ENCODE measurements at regions not wholly inside any gene's neighbourhood (a gene's known extent, or its start where the extent isn't known, plus 50 kb on each side); places are given as distances from the start of the nearest gene placed in this dataset.
A peak's percentile ranks its signal among the peaks of the same experiment; 100 is the strongest.

DNA sequence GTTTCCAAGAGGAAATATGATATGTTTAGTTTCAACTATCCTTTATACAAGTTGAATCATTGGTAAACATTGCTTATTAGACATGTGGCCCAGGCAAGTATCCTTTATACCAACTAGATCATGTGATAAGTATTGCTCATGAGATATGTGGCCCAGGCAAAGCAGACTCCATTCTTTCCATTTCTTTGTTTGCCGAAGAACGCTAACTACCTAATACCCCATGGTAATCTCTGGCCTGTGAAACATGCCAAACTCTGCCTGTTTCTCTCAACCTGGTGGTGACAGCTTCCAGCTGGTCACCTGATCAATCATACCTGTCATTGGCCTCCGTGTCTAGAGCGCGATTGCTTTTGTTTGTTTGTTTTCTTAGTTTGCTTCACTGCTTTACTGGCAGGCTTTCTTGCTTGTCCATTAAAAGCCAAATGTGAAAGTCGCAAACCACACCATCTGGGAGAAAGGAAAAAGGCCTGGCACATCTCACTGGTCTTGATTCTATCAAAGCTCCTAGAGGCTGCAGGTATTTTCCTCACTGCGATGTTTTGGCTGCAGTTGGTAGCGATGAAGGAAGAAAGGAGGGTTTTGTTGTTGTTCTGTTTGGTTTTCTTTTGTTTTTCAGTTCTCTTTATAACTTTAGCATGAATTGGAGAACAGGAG, 686.2 kb downstream of the KCNJ2 start:
- DNase-seq, result no peak
- intact Hi-C loops (cut with DNase I), result no loop called here
- ATAC-seq (ENCODE audit: poor library complexity), result no peak

DNA sequence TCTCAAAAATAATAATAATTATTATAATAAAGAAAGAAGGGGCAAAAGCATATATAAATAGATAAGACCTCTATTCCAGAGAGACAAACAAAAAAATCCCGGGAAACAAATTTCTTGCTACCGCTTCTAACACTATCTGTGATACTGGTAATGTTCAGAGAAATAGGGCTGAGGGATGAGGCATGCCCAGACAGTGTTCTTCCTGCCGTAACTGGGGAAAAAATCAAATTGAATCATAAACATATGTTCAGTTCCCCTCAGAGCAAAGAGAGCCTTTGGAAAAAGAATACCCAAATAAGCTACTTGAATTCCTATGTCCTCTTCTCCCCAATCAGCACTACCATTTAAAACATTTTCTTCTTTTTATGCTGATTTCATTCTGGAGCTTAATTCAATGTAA, 688.0 kb downstream of the KCNJ2 start:
- no peak for DNase-seq
- intact Hi-C loops (cut with DNase I), result no loop called here
- no peak for ATAC-seq (ENCODE audit: poor library complexity)

DNA sequence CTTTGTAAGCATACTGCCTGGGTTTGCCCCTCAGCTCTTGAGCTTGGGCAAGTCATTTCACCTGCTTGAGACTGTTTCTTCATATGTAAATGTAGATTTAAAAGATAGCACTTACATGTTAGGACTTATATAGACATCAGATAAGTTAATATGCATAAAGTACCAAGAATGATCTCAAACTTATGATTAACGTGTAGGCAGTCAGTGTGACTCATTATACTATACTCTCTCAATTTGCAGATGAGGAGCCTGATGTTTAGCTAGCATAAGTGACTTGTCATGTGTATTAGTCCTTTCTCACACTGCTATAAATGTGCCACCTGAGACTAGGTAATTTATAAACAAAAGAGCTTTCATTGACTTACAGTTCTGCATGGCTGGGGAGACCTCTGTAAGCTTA, 690.5 kb downstream of the KCNJ2 start:
- intact Hi-C loops (cut with DNase I), result no loop called here
- DNase-seq (no peak), ATAC-seq (ENCODE audit: poor library complexity) (no peak)

DNA sequence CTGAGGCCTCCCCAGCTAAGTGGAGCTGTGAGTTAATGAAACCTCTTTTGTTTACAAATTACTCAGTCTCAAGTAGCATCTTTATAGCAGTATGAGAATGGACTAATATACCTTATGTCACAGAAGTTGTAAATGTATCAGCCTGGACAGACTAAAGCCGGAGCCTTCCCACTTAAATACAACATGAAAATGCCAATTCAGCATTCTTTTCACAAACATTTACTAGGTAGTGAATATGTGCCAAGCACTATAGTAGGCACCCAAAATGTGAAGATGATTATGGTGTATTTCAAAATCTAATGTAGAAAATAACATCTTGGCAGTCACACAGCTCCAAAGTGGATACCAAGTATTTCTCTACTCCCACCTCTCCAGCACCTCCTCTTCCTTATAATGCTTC, 693.0 kb downstream of the KCNJ2 start:
- no peak for DNase-seq
- intact Hi-C loops (cut with DNase I), result no loop called here
- no peak for ATAC-seq (ENCODE audit: poor library complexity)

DNA sequence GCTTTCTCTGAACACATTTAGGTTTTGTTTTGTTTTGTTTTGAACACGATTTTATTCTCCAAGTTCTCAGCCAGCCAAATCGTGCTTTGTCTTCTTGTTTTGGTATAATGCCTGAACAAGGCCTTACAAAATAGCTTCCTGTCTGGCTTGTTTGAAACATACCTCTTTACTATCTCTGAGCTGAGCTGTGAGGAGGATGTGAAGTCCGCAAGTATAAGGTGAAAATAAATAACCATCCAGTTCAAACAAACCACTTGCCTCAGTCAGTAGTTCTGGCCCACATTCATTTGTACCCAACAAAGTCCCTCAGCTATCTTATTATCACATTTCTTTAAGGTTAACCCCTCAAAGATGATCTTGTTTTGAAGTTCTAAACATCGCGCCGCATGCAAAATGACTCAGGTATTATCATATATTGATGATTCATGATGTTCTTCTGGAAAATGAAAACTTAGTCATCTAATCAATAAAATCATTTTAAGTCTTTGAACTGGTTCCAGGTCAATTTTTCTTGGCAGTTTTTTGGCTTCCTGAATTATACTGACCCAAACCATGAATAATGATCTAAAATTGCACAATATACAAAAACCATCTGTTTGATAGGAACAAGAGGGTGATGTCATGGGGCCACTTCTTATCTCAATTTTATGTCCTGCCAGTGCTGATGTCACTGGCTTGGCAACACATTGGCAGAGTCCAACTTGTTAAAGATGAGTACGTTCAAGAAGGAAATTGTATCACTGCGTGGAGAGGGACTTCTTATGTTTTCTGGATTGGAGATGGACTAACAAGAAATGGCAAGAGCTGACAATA, 694.3 kb downstream of the KCNJ2 start:
- peak; percentile 47 for DNase-seq
- intact Hi-C loops (cut with DNase I), result no loop called here
- ATAC-seq (ENCODE audit: poor library complexity), result peak; percentile 51

DNA sequence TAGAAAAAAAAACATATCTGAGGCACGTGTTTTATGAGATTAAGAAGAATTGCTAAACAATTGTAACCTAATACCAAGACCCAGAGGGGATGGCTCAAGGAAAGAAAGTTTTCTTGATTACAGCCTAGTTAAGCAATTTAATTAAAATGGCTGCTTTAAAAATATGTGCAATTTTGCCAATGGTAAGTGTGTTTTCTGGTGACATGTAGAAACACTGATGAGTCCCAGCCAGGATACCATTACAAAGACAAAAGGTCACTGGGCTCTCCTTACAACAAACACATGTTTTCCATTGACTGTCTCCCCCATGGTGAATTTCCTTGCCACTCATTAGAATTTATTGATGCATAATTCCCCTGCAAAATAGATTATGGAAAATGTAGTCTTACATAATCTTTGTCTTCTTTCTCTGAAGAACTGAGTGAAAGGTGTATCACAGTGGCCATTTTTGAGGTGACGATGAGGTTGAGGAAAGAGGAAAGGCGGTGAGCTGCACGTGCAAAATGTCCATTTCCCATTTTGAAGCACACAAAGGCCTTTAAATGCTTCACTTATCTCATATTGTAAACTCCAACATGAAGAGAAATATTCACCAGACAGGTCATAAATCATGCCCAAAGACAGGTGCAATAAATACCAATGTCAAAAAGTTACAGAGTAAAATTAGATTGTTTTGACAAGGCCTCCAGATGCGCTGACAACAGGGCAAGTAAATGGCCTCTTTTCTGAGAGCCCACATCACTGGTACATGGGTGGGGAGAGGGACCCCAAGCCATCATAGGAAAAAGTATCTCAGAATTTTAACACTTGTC, 696.9 kb downstream of the KCNJ2 start:
- intact Hi-C loops (cut with DNase I), result no loop called here
- no peak for ATAC-seq (ENCODE audit: poor library complexity)

DNA sequence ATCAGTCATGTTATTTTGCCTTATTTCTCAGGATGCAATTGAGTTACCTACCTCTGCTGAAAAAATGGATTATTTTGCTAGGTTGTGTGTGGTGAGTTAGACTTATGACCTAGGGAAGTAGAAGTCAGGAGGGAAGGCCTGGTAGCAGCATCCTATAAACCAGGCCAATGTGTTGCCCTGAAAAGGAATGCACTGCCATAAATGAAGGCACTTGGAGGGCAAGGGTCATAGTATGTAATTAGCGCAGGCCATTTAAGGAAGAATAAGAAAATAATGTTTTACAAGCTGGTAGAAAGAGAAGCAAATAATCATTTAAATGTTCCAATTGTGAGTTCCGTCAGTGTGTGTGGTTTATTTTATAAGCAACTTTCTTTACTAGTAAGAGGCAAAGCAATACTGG, 698.8 kb downstream of the KCNJ2 start:
- DNase-seq (no peak), ATAC-seq (ENCODE audit: poor library complexity) (no peak)
- intact Hi-C loops (cut with DNase I), result no loop called here

More for the DNA sequence above, 696.9 kb downstream of the KCNJ2 start:
- DNase-seq, result no peak

DNA sequence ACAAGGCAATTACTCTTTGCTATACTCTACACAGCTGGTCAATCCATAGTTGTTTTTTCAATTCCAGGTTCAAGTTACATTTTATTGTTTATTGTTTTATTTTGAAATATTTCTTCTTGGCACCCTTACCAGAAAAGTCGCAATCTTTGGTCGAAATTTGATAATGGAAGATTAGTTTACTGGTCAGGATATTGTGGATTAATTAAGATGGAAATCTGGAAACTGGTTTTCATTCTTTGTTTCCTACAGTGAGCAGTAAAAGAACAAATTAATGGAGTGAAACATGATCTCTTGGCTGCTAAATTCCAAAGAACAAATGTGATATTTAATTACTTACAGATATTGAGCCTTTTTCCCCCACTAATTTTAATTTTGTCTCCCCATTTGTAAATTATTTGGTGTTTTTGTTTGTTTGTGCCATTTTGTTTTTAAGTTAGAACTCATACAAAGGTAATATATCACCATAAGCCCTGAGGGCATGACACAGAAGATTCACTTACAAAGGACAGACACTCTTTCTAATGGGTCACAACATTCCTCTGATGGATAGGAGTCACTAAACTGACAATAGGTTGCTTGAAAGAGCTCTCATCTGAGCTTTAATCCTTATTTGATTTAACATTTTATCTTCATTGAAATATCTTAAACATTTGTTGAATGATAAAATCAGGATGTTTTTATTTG, 700.2 kb downstream of the KCNJ2 start:
- ATAC-seq (ENCODE audit: poor library complexity) (no peak), DNase-seq (no peak)
- intact Hi-C loops (cut with DNase I), result no loop called here

DNA sequence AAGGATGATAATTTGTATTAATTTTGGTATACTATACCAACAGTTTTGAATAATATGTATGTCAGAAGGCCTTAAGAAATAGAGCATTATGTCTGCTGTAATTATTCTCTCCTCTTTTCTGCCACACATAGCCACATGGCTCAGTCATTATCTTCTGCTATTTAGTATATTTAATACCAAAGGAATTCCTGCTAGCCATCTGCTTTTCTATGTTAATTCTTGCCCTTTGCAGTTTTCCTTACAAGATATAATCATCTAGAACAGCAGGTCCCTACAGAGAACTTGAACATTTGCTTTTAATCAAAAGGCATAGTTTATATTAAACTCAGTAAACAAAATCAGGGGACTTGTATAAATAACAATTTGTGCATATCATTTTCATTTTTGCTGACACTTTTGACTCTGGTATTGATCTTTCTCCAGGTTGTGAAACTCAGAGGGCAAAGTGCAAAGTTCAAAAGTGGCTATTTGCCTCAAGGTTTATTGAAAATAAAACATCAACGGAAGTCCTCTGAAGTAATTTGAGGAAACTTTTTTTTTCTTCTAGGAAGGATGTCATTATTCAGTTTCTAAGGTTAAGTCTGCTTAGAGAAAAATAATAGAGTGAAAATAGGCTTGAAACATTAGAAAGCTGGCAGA, 702.0 kb downstream of the KCNJ2 start:
- no peak for ATAC-seq (ENCODE audit: poor library complexity)
- intact Hi-C loops (cut with DNase I), result no loop called here

DNA sequence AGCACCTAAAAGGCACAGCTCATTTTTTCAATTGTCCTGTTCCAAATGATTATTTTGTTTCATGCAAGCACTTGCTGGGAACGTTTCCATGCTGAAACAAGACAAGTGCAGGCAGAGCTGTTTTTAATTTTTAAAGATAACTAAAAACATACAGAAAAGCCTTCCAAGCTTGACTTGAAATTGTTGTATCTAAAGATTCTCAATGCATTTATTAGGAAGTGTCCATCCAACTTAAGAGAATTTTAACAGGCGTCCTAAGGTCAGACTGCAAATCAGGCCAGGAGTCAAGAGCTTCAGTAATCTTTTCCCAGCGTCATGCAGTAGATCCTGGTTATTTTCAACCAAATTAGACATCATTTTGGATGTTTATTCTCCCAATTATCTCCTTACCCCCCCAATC, 702.8 kb downstream of the KCNJ2 start:
- no peak for ATAC-seq (ENCODE audit: poor library complexity)

More for the DNA sequence above, 702.0 kb downstream of the KCNJ2 start:
- DNase-seq, result no peak

DNA sequence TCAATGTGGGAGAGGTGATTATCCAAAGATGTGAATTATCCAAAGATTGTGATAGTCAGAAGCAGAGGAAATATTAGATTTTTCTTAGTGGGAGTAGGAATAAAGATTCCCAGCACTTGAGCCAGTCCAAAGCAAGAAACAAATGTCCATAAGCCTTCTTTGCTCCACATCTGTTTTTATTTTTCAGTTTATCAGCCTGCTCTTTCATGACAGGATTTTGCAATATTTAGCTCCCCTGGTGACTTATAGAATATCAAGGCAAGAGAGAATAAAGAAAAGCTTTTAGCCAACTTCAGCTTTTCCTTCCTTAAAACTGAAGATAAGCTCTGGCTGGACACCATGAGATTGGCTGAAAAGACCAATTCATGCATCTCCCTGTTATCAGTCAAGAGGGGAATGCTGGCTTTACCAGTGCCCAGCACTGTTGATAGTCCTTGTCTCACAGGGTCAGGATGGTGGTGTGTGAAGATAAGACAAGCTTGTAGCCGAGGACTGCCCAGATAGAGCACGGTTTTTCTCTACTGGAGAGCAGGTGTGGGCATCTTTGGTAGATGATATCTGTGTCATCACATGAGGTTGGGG, 706.5 kb downstream of the KCNJ2 start:
- ATAC-seq (ENCODE audit: poor library complexity) (peak; percentile 71), DNase-seq (no peak)
- intact Hi-C loops (cut with DNase I), result no loop called here

More for the DNA sequence above, 702.8 kb downstream of the KCNJ2 start:
- DNase-seq, result no peak
- intact Hi-C loops (cut with DNase I), result no loop called here

DNA sequence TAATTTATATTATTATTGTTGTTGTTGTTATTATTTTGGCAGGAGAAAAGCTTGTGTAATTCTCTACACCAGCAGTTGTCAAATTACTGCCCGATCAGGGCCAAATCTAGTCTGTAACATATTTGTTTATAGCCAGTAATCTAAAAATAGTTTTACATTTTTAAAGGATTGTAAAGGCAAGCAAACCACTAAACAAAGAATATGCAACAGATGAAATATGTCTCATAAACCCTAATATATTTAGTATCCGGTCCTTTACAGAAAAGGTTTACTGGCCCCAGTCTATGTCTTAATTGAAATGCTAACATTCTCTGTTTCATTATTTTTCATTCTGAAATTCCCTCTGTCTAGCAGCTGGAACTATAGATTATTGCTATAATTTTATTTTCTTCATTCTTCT, 709.5 kb downstream of the KCNJ2 start:
- no peak for DNase-seq
- intact Hi-C loops (cut with DNase I), result no loop called here
- no peak for ATAC-seq (ENCODE audit: poor library complexity)

DNA sequence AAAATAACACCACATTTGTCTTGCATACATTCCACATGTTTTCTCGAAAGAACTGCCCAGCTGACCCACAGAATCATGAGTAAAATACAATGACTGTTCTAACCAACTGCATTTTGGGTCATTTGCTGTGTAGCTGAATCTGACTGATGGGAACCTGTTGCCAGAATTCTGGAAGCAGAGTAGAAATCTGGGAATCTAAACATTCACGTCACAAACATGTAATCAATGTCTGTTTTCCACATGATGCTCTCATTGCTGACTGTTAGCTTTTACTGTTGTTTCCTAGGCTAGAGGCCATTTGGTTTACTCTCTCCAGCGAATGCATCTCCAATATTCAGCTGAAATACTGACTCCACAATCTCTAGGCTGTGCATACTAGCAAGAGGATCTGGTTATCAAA, 710.1 kb downstream of the KCNJ2 start:
- no peak for ATAC-seq (ENCODE audit: poor library complexity)
- DNase-seq, result no peak
- intact Hi-C loops (cut with DNase I), result no loop called here

DNA sequence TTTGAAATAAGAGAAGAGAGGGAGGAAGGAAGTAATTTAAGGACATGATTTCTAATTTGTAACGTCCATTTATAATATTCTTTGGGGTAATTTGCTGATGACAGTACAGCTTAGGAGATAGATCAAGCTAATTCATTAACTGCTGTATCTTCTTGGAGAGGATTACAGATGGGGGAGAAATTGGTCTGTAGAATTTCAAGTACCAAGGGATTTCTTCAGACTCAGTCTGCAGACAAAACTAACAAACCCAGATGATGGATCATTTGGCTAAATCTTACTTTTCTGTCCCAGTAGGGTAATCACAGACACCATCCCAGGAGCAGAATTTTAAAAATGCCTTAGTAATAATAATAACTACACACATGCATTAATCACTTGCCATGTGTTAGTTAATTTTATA, 711.8 kb downstream of the KCNJ2 start:
- ATAC-seq (ENCODE audit: poor library complexity), result no peak
- intact Hi-C loops (cut with DNase I), result no loop called here
- DNase-seq, result no peak

DNA sequence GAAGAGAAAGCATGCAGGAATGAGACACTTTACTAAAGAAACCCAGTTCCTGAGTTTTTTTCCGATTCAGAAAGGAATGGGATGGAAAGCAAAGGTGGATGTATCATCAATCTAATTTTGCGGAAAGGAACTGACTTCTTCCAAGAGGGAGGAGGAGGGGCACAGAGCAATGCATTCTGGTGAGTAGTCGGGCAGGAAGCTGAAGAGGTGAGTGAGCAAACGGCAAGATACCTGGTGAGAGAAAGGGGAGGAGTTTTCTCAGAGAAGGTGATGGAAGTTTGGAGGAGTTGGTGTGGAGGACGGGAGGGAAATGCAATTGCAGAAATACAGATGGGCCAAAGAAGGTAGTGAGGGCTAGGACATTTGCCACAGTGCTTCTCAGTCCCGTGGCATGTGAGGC, 713.2 kb downstream of the KCNJ2 start:
- intact Hi-C loops (cut with DNase I), result no loop called here
- ATAC-seq (ENCODE audit: poor library complexity) (no peak), DNase-seq (no peak)

DNA sequence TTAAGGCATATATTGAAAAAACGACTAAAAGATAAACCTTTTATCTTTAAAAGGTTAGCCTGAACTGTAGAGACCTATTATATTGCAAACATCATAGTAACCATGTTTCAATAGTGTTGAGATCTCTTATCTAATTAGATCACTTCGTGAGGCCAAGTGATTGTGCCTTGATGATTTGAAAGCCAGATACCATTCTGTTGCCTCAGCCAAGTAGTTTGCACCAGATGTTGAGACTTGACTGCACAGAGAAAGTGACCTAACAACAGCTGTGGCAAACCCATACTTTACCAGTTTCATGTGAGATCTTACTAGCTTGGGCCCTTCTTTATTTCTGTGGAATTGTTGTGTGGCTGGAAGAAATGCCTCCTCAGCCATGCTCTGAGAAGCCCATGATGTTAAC, 717.3 kb downstream of the KCNJ2 start:
- DNase-seq (no peak), ATAC-seq (ENCODE audit: poor library complexity) (no peak)
- intact Hi-C loops (cut with DNase I), result no loop called here

DNA sequence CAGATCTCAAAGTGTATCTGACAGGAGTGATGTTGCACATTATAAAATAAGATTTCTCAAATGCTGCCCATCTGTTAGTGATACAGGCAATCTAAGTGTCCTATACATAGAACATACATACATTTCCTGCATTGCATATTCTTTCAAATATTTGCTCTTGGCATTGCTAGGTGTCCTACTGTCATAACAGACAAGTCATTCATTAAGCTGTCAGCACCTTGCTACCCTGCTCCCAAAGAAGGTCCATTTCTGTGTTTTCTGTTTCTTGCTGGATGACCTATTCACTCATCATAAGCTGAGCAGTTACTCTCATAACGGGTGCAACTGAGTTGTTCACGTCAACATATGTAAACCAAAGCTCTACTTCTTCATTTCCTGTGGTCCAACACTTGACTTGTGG, 719.0 kb downstream of the KCNJ2 start:
- DNase-seq, result no peak
- intact Hi-C loops (cut with DNase I), result no loop called here
- ATAC-seq (ENCODE audit: poor library complexity), result no peak

DNA sequence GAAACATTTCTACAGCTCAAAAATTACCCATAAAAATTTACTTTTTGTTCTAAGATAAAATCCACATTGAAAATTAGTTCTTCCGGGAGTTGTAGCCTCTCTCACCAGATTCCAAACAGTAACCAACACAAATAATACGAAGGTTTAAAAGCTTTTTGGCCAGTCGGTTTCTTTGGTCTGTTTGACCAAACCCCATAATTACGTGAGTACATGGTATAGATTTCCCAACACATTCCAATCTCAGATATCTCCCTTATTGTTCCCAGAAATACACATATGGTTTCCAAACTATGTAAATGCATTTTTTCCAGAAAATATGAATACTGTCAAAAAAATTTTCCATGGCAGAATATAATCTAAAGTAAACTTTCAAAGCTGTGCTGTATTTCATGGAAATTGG, 722.0 kb downstream of the KCNJ2 start:
- no peak for ATAC-seq (ENCODE audit: poor library complexity)
- intact Hi-C loops (cut with DNase I), result no loop called here
- no peak for DNase-seq

Data from Right ventricle myocardium superior (tissue), 1 donor.